ENCODE measurements at regions not wholly inside any gene's neighbourhood (a gene's known extent, or its start where the extent isn't known, plus 50 kb on each side); places are given as distances from the start of the nearest gene placed in this dataset.

- TF ChIP-seq CTCF (IDR thresholded peaks at IDR 0.05) (no peak), POLR2A (IDR thresholded peaks at IDR 0.05) (no peak)
These were observed 91.1 kb upstream of the CDH2 start for GRCh38 chr18:28267878-28268625.

Measured in lower leg skin (tissue), 3 donors.